ENCODE measurements at regions not wholly inside any gene's neighbourhood (a gene's known extent, or its start where the extent isn't known, plus 50 kb on each side); places are given as distances from the start of the nearest gene placed in this dataset.

DNA sequence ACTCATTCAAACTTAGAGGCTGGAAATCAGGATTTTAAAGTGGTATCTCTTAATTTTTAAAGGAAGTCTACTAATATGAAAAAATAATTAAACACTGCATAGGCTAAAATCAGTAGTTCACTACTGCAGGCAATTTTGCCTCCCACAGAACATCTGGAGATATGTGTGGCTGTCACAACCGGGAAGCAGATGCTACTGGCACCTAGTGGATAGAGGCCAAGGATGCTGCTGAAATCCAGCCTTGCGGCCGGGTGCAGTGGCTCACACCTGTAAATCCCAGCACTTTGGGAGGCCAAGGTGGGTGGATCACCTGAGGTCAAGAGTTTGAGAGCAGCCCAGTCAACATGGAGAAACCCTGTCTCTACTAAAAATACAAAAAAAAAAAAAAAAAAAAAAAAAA is 473.9 kb downstream of the XYLT1 start:
- H3K4me2 ChIP-seq (ENCODE audit: extremely low read depth, insufficient read depth, low read length) = no peak overlapping the region
- H3K4me3 ChIP-seq (replicated peaks in 1 of 4; ENCODE audit: control extremely low read depth in 1 of 4, insufficient read depth in 1 of 4, low read depth in 3 of 4, low read length in 4 of 4) = no peak overlapping the region
- H3K9ac ChIP-seq (ENCODE audit: insufficient read depth, low read length) = no peak overlapping the region
- no peaks in the 10 kb centered on the region for H3K4me1 ChIP-seq (ENCODE audit: control insufficient read depth, extremely low read depth, insufficient read depth, low read length)
- H2AFZ ChIP-seq (ENCODE audit: low read length) = no peak overlapping the region
- no peaks in the 10 kb centered on the region for H3K9me3 ChIP-seq (ENCODE audit: control insufficient read depth, insufficient read depth, low read depth, low read length)
- no peak for TF ChIP-seq CTCF (conservative IDR thresholded peaks at IDR 0.05 in 1 of 2, IDR thresholded peaks at IDR 0.05 in 1 of 2; ENCODE audit: low read depth in 1 of 2, low read length in 2 of 2)
- no peak for TF ChIP-seq EZH2 (IDR thresholded peaks at IDR 0.05; ENCODE audit: low read length, missing control alignments)
- no peaks in the 10 kb centered on the region for H3K79me2 ChIP-seq (ENCODE audit: control insufficient read depth, insufficient read depth, low read length)
- H3K27me3 ChIP-seq (ENCODE audit: control insufficient read depth, insufficient read depth, low read length) = no peaks in the 10 kb centered on the region
- H3K36me3 ChIP-seq (ENCODE audit: control insufficient read depth, insufficient read depth, low read length) = no peaks in the 10 kb centered on the region
- no peak overlapping the region for H3K27ac ChIP-seq (ENCODE audit: insufficient read depth, low read length)
- no peaks in the 10 kb centered on the region for H4K20me1 ChIP-seq (ENCODE audit: control insufficient read depth, extremely low read depth, insufficient read depth, low read length)
- DNase-seq (ENCODE audit: low read depth in 2 of 2) = no peak

DNA sequence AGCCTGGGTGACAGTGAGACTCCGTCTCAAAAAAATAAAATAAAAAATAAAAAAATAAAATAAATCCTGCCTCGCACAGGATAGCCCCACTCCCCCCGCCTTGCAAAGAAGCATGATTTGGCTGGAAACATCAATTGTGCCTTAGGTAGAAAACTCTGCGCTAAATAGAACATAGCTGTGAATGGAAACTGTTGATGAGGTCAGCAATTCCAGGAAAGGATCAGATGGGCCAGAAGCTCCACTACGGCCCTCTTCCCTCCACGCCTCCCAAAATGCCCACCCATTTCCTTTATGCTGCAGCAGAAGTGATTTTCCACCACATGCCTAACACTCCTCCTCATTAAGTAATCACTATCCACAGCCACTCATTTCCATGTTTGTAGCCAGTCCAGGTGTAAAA is 473.4 kb downstream of the XYLT1 start:
- DNase-seq (ENCODE audit: low read depth in 2 of 2) = no peak
- H4K20me1 ChIP-seq (ENCODE audit: control insufficient read depth, extremely low read depth, insufficient read depth, low read length) = no peaks in the 10 kb centered on the region
- H3K36me3 ChIP-seq (ENCODE audit: control insufficient read depth, insufficient read depth, low read length) = no peaks in the 10 kb centered on the region

DNA sequence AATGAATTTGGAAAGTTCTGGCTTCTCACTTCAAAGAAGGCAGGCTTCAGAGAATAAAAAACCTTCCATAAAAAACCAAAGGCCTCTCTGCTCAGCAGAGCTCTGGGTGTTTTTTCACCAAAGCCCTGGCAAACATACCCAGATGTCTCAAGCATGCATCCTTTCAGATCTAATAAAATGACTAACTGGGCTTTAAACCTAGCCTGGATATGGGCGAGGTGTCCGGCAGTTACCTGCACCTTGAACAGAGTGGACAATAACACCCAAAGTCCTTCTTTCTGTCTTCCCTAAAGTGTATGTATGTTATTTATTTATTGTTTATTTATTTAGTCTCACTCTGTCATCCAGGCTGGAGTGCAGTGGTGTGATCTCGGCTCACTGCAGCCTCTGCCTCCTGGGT is 469.3 kb downstream of the XYLT1 start:
- no peak overlapping the region for H2AFZ ChIP-seq (ENCODE audit: low read length)
- H3K27ac ChIP-seq (ENCODE audit: insufficient read depth, low read length) = no peak overlapping the region
- H3K4me3 ChIP-seq (replicated peaks in 1 of 4; ENCODE audit: control extremely low read depth in 1 of 4, insufficient read depth in 1 of 4, low read depth in 3 of 4, low read length in 4 of 4) = no peak overlapping the region
- H3K4me2 ChIP-seq (ENCODE audit: extremely low read depth, insufficient read depth, low read length) = no peak overlapping the region
- no peak overlapping the region for H3K9ac ChIP-seq (ENCODE audit: insufficient read depth, low read length)
- H3K27me3 ChIP-seq (ENCODE audit: control insufficient read depth, insufficient read depth, low read length) = no peaks in the 10 kb centered on the region
- no peaks in the 10 kb centered on the region for H3K9me3 ChIP-seq (ENCODE audit: control insufficient read depth, insufficient read depth, low read depth, low read length)
- no peak for DNase-seq (ENCODE audit: low read depth in 2 of 2)
- H4K20me1 ChIP-seq (ENCODE audit: control insufficient read depth, extremely low read depth, insufficient read depth, low read length) = no peaks in the 10 kb centered on the region
- no peaks in the 10 kb centered on the region for H3K79me2 ChIP-seq (ENCODE audit: control insufficient read depth, insufficient read depth, low read length)
- no peak for TF ChIP-seq CTCF (conservative IDR thresholded peaks at IDR 0.05 in 1 of 2, IDR thresholded peaks at IDR 0.05 in 1 of 2; ENCODE audit: low read depth in 1 of 2, low read length in 2 of 2)
- TF ChIP-seq EZH2 (IDR thresholded peaks at IDR 0.05; ENCODE audit: low read length, missing control alignments) = no peak
- no peaks in the 10 kb centered on the region for H3K4me1 ChIP-seq (ENCODE audit: control insufficient read depth, extremely low read depth, insufficient read depth, low read length)
- H3K36me3 ChIP-seq (ENCODE audit: control insufficient read depth, insufficient read depth, low read length) = no peaks in the 10 kb centered on the region

More for the DNA sequence above, 473.4 kb downstream of the XYLT1 start:
- Histone ChIP-seq H3K4me2 (ENCODE audit: extremely low read depth, insufficient read depth, low read length) (no peak overlapping the region), H3K4me3 (replicated peaks in 1 of 4; ENCODE audit: control extremely low read depth in 1 of 4, insufficient read depth in 1 of 4, low read depth in 3 of 4, low read length in 4 of 4) (no peak overlapping the region), H2AFZ (ENCODE audit: low read length) (no peak overlapping the region), H3K4me1 (ENCODE audit: control insufficient read depth, extremely low read depth, insufficient read depth, low read length) (no peaks in the 10 kb centered on the region), H3K27ac (ENCODE audit: insufficient read depth, low read length) (no peak overlapping the region), H3K9ac (ENCODE audit: insufficient read depth, low read length) (no peak overlapping the region), H3K79me2 (ENCODE audit: control insufficient read depth, insufficient read depth, low read length) (no peaks in the 10 kb centered on the region), H3K27me3 (ENCODE audit: control insufficient read depth, insufficient read depth, low read length) (no peaks in the 10 kb centered on the region), H3K9me3 (ENCODE audit: control insufficient read depth, insufficient read depth, low read depth, low read length) (no peaks in the 10 kb centered on the region)
- TF ChIP-seq CTCF (conservative IDR thresholded peaks at IDR 0.05 in 1 of 2, IDR thresholded peaks at IDR 0.05 in 1 of 2; ENCODE audit: low read depth in 1 of 2, low read length in 2 of 2) = no peak
- no peak for TF ChIP-seq EZH2 (IDR thresholded peaks at IDR 0.05; ENCODE audit: low read length, missing control alignments)
